ENCODE measurements at regions not wholly inside any gene's neighbourhood (a gene's known extent, or its start where the extent isn't known, plus 50 kb on each side); places are given as distances from the start of the nearest gene placed in this dataset.

- TF ChIP-seq, protein P1, sequence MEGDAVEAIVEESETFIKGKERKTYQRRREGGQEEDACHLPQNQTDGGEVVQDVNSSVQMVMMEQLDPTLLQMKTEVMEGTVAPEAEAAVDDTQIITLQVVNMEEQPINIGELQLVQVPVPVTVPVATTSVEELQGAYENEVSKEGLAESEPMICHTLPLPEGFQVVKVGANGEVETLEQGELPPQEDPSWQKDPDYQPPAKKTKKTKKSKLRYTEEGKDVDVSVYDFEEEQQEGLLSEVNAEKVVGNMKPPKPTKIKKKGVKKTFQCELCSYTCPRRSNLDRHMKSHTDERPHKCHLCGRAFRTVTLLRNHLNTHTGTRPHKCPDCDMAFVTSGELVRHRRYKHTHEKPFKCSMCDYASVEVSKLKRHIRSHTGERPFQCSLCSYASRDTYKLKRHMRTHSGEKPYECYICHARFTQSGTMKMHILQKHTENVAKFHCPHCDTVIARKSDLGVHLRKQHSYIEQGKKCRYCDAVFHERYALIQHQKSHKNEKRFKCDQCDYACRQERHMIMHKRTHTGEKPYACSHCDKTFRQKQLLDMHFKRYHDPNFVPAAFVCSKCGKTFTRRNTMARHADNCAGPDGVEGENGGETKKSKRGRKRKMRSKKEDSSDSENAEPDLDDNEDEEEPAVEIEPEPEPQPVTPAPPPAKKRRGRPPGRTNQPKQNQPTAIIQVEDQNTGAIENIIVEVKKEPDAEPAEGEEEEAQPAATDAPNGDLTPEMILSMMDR (IDR thresholded peaks at IDR 0.05; ENCODE audit: low read length): no peak
- TF ChIP-seq EZH2 (optimal IDR thresholded peaks at IDR 0.05; ENCODE audit: low read depth, low read length) (no peak), EZH2phosphoT487 (IDR thresholded peaks at IDR 0.05; ENCODE audit: low read length) (no peak)
Observed at GRCh38 chr2:75253526-75253925, 54.2 kb upstream of the TACR1 start.
